PC-3 (cell line): ENCODE measurements at regions not wholly inside any gene's neighbourhood (a gene's known extent, or its start where the extent isn't known, plus 50 kb on each side); places are given as distances from the start of the nearest gene placed in this dataset.

Source experiments
- ATAC-seq: fragments of 200-7000 bp; cut with Tn5 transposase; 2 replicates; pipeline ENCODE4 v1.9.1; 2020; ENCODE audit warnings: mild to moderate bottlenecking, moderate library complexity
- BruUV-seq: library from RNA; stranded (reverse); fragments of 400-500 nt; replicated peaks from 2 replicates; lab custom pipeline; 2021; lab: Mats Ljungman, UMichigan
- CTCF ChIA-PET: fragments of 300-600 bp; sonication (Branson Sonifier 250); formaldehyde crosslinking; loops from one replicate; lab custom pipeline; 2022; ENCODE audit warnings: antibody characterized with exemption; lab: Charles Lee
- POLR2A ChIA-PET: fragments of 300-600 bp; sonication (Branson Sonifier 250); formaldehyde crosslinking; loops from one replicate; lab custom pipeline; 2022; ENCODE audit warnings: antibody characterized with exemption; ENCODE audit not compliant: unreplicated experiment; lab: Charles Lee
- DNase-seq: peaks from one replicate; pipeline ENCODE4 v3.0.0-alpha.2; 2015
- H2AFZ ChIP-seq: fragments of 300-600 bp; sonication (generic); 2 replicates; pipeline ENCODE4 v1.6.0; 2016; ENCODE audit warnings: antibody characterized with exemption, low read length
- H3F3A ChIP-seq: fragments of 300-600 bp; sonication (generic); one replicate; pipeline ENCODE4 v1.6.0; 2017; ENCODE audit warnings: antibody characterized with exemption, low read length, control low read depth, mild to moderate bottlenecking; ENCODE audit not compliant: unreplicated experiment
- H3K27ac ChIP-seq: fragments of 300-600 bp; sonication (generic); 2 replicates; pipeline ENCODE4 v1.5.1; 2016; ENCODE audit warnings: mild to moderate bottlenecking, low read length
- H3K27me3 ChIP-seq: fragments of 300-600 bp; sonication (generic); 2 replicates; pipeline ENCODE4 v1.6.1; 2016; ENCODE audit warnings: low read length, mixed read lengths
- H3K36me3 ChIP-seq: fragments of 300-600 bp; sonication (generic); 2 replicates; pipeline ENCODE4 v1.6.1; 2016; ENCODE audit warnings: low read depth, mixed run types, low read length, mixed read lengths
- H3K4me1 ChIP-seq: fragments of 300-600 bp; sonication (generic); 2 replicates; pipeline ENCODE4 v1.5.1; 2016; ENCODE audit warnings: low read length; ENCODE audit not compliant: insufficient read depth
- H3K4me2 ChIP-seq: fragments of 300-600 bp; sonication (generic); 2 replicates; pipeline ENCODE4 v1.6.0; 2016; ENCODE audit warnings: low read length
- H3K4me3 ChIP-seq: fragments of 300-600 bp; sonication (generic); 2 replicates; pipeline ENCODE4 v1.5.1; 2016; ENCODE audit warnings: mild to moderate bottlenecking, low read length, mixed read lengths
- H3K79me2 ChIP-seq: fragments of 300-600 bp; sonication (generic); 2 replicates; pipeline ENCODE4 v1.6.1; 2017; ENCODE audit warnings: low read length, mixed read lengths
- H3K9ac ChIP-seq: fragments of 300-600 bp; sonication (generic); 2 replicates; pipeline ENCODE4 v1.6.0; 2016; ENCODE audit warnings: mild to moderate bottlenecking, low read length
- H3K9me2 ChIP-seq: fragments of 300-600 bp; sonication (generic); replicated peaks from 2 replicates; pipeline ENCODE4 v1.6.1; 2016; ENCODE audit warnings: mixed run types, low read length, mixed read lengths
- H3K9me3 ChIP-seq: fragments of 300-600 bp; sonication (generic); 2 replicates; pipeline ENCODE4 v1.6.1; 2016; ENCODE audit warnings: low read length, mixed read lengths
- H4K20me1 ChIP-seq: fragments of 300-600 bp; sonication (generic); 2 replicates; pipeline ENCODE4 v1.6.1; 2016; ENCODE audit warnings: low read length, mixed read lengths
- CTCF ChIP-seq: fragments of 300-600 bp; sonication (generic); conservative IDR thresholded peaks from 2 replicates; pipeline ENCODE4 v1.5.1; 2017; ENCODE audit warnings: antibody characterized with exemption, low read depth, mild to moderate bottlenecking, low read length
- EZH2 ChIP-seq: fragments of 300-600 bp; sonication (generic); IDR thresholded peaks from one replicate; pipeline ENCODE4 v1.6.1; 2017; ENCODE audit warnings: antibody characterized with exemption, mild to moderate bottlenecking, low read length; ENCODE audit not compliant: unreplicated experiment
- EZH2phosphoT487 ChIP-seq: fragments of 300-600 bp; sonication (generic); IDR thresholded peaks from 2 replicates; pipeline ENCODE4 v1.6.1; 2018; ENCODE audit warnings: mild to moderate bottlenecking, antibody characterized with exemption, low read length, borderline replicate concordance
- intact Hi-C: fragments of 100-400 bp; cut with micrococcal nuclease; formaldehyde crosslinking; loops from 2 replicates; pipeline ENCODE4 v1.9.0; 2023

- CTCF ChIA-PET = no interaction called here
- Histone ChIP-seq H3K4me1 (no peaks in the 10 kb centered on the region), H3F3A (no peaks in the 10 kb centered on the region), H3K4me2 (no peak overlapping the region), H3K9me3 (no peaks in the 10 kb centered on the region), H4K20me1 (no peaks in the 10 kb centered on the region), H3K9ac (no peak overlapping the region), H2AFZ (no peak overlapping the region), H3K9me2 (no peaks in the 10 kb centered on the region), H3K27ac (no peak overlapping the region), H3K4me3 (no peak overlapping the region), H3K27me3 (peaks cover 16% of the 10 kb centered on the region; the same call in 1 of the 2 replicates), H3K36me3 (no peaks in the 10 kb centered on the region), H3K79me2 (no peaks in the 10 kb centered on the region)
- ATAC-seq (no peak), DNase-seq (no peak)
- TF ChIP-seq EZH2phosphoT487 (no peak), CTCF (no peak), EZH2 (no peak)
- BruUV-seq = no TSS peak
- POLR2A ChIA-PET = no interaction called here
- intact Hi-C loops = no loop called here
Observed at GRCh38 chr7:36794689-36795088, 70.4 kb upstream of the AOAH start.

GRCh38 chr7:36792421-36792820 is 68.1 kb upstream of the AOAH start:
- no TSS peak for BruUV-seq
- no peaks in the 10 kb centered on the region for H3K79me2 ChIP-seq
- H3K4me3 ChIP-seq = no peak overlapping the region
- no peaks in the 10 kb centered on the region for H3F3A ChIP-seq
- no peak overlapping the region for H3K27ac ChIP-seq
- no peaks in the 10 kb centered on the region for H3K36me3 ChIP-seq
- intact Hi-C loops = no loop called here
- DNase-seq = no peak
- H4K20me1 ChIP-seq = no peaks in the 10 kb centered on the region
- CTCF ChIA-PET = no interaction called here
- TF ChIP-seq CTCF (no peak), EZH2 (no peak), EZH2phosphoT487 (no peak)
- H3K9ac ChIP-seq = no peak overlapping the region
- no peak overlapping the region for H2AFZ ChIP-seq
- no peak for ATAC-seq
- no peaks in the 10 kb centered on the region for H3K9me2 ChIP-seq
- H3K9me3 ChIP-seq = no peaks in the 10 kb centered on the region
- H3K4me2 ChIP-seq = no peak overlapping the region
- H3K4me1 ChIP-seq = no peaks in the 10 kb centered on the region
- H3K27me3 ChIP-seq = peaks cover 7% of the 10 kb centered on the region; the same call in 1 of the 2 replicates
- POLR2A ChIA-PET = no interaction called here

GRCh38 chr7:36790311-36790787 is 66.1 kb upstream of the AOAH start:
- Histone ChIP-seq H3K9ac (no peak overlapping the region), H3K4me1 (no peaks in the 10 kb centered on the region), H3K9me2 (no peaks in the 10 kb centered on the region), H3K4me3 (no peak overlapping the region), H4K20me1 (no peaks in the 10 kb centered on the region), H3K27me3 (peaks cover 12% of the 10 kb centered on the region; the same call in 1 of the 2 replicates), H3K36me3 (no peaks in the 10 kb centered on the region), H2AFZ (no peak overlapping the region), H3K4me2 (no peak overlapping the region), H3K79me2 (no peaks in the 10 kb centered on the region), H3F3A (no peaks in the 10 kb centered on the region), H3K9me3 (no peaks in the 10 kb centered on the region), H3K27ac (no peak overlapping the region)
- intact Hi-C loops = no loop called here
- ATAC-seq = no peak
- no peak for DNase-seq
- no peak for TF ChIP-seq EZH2phosphoT487
- TF ChIP-seq CTCF = no peak
- no peak for TF ChIP-seq EZH2
- ChIA-PET POLR2A (no interaction called here), CTCF (no interaction called here)
- BruUV-seq = no TSS peak
